HL-60 (cell line): ENCODE measurements at regions not wholly inside any gene's neighbourhood (a gene's known extent, or its start where the extent isn't known, plus 50 kb on each side); places are given as distances from the start of the nearest gene placed in this dataset.

Experiments used
- DNase-seq, 2 experiments: peaks; one replicate each; pipeline ENCODE4 v3.0.0-alpha.2; 2010 to 2020; ENCODE audit warnings: low read depth in 1 of 2, low spot score in 1 of 2
- H3K27ac ChIP-seq: fragments of 250-450 bp; sonication (Bioruptor Pico); replicated peaks from 2 replicates; pipeline ENCODE4 v1.5.1; 2020; ENCODE audit warnings: mild to moderate bottlenecking, moderate library complexity
- H3K27me3 ChIP-seq: fragments of 250-450 bp; sonication (Bioruptor Pico); 2 replicates; pipeline ENCODE4 v1.5.1; 2021; ENCODE audit warnings: mild to moderate bottlenecking, moderate library complexity; ENCODE audit not compliant: insufficient read depth, poor library complexity, severe bottlenecking
- H3K4me3 ChIP-seq: replicated peaks from 2 replicates; pipeline ENCODE4 v1.5.1; 2011; ENCODE audit warnings: mild to moderate bottlenecking, control low read depth, low read length; ENCODE audit not compliant: insufficient read depth
- CTCF ChIP-seq: IDR thresholded peaks from one replicate; pipeline ENCODE4 v1.5.1; 2011; ENCODE audit warnings: low read length, control low read depth, inconsistent platforms; ENCODE audit not compliant: insufficient read depth
- GABPA ChIP-seq: IDR thresholded peaks from 2 replicates; pipeline ENCODE4 v1.6.1; 2012; ENCODE audit warnings: low read depth
- POLR2AphosphoS5 ChIP-seq: IDR thresholded peaks from 2 replicates; pipeline ENCODE4 v1.6.1; 2012; ENCODE audit warnings: low read depth
- SPI1 ChIP-seq: IDR thresholded peaks from 2 replicates; pipeline ENCODE4 v1.6.1; 2012; ENCODE audit warnings: low read depth, mild to moderate bottlenecking, borderline replicate concordance
- TF ChIP-seq, protein P1 (sequence below): IDR thresholded peaks from 2 replicates; pipeline ENCODE4 v1.6.1; 2012; ENCODE audit warnings: low read depth; ENCODE audit not compliant: insufficient replicate concordance

- Histone ChIP-seq H3K4me3 (no peak overlapping the region), H3K27me3 (no peaks in the 10 kb centered on the region), H3K27ac (no peak overlapping the region)
- TF ChIP-seq SPI1, result no peak
- no peak for TF ChIP-seq POLR2AphosphoS5
- TF ChIP-seq CTCF, result no peak
- no peak for TF ChIP-seq GABPA
- no peak for DNase-seq
These were observed 1076.1 kb upstream of the NCAM2 start for GRCh38 chr21:19922122-19922521.

- H3K27me3 ChIP-seq, result no peaks in the 10 kb centered on the region
- no peak overlapping the region for H3K4me3 ChIP-seq
- TF ChIP-seq, protein P1, sequence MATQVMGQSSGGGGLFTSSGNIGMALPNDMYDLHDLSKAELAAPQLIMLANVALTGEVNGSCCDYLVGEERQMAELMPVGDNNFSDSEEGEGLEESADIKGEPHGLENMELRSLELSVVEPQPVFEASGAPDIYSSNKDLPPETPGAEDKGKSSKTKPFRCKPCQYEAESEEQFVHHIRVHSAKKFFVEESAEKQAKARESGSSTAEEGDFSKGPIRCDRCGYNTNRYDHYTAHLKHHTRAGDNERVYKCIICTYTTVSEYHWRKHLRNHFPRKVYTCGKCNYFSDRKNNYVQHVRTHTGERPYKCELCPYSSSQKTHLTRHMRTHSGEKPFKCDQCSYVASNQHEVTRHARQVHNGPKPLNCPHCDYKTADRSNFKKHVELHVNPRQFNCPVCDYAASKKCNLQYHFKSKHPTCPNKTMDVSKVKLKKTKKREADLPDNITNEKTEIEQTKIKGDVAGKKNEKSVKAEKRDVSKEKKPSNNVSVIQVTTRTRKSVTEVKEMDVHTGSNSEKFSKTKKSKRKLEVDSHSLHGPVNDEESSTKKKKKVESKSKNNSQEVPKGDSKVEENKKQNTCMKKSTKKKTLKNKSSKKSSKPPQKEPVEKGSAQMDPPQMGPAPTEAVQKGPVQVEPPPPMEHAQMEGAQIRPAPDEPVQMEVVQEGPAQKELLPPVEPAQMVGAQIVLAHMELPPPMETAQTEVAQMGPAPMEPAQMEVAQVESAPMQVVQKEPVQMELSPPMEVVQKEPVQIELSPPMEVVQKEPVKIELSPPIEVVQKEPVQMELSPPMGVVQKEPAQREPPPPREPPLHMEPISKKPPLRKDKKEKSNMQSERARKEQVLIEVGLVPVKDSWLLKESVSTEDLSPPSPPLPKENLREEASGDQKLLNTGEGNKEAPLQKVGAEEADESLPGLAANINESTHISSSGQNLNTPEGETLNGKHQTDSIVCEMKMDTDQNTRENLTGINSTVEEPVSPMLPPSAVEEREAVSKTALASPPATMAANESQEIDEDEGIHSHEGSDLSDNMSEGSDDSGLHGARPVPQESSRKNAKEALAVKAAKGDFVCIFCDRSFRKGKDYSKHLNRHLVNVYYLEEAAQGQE, result no peak
- no peak for TF ChIP-seq POLR2AphosphoS5
- H3K27ac ChIP-seq, result no peak overlapping the region
- DNase-seq, result no peak
These were observed 1062.7 kb upstream of the NCAM2 start for GRCh38 chr21:19935467-19935866.

GRCh38 chr21:19937619-19938018 is 1060.6 kb upstream of the NCAM2 start:
- no peak for DNase-seq
- Histone ChIP-seq H3K27me3 (no peaks in the 10 kb centered on the region), H3K4me3 (no peak overlapping the region), H3K27ac (no peak overlapping the region)
- no peak for TF ChIP-seq GABPA
- no peak for TF ChIP-seq CTCF
- TF ChIP-seq, protein P1, result no peak
- TF ChIP-seq POLR2AphosphoS5, result no peak
- no peak for TF ChIP-seq SPI1

DNA sequence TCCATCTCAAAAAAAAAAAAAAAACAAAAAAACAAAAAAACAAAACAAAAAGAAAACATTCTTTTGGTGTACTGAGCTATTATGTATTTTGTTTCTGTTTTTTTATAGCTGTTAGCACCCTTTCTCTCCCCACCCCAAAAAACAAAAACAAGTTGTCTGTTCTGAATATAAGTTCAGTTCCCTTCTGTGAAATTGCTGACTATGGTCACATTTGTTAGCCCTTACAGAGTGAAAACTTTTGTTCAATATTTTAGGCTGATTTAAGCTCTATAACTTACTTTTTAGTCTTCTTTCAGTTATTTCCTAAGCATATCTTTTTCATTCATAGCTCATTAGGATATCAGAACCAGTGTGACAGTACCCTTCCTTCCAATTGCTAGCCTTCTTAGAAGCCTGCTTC is 1056.6 kb upstream of the NCAM2 start:
- TF ChIP-seq POLR2AphosphoS5 (no peak), GABPA (no peak), CTCF (no peak)
- TF ChIP-seq, protein P1, result no peak
- Histone ChIP-seq H3K27me3 (no peaks in the 10 kb centered on the region), H3K27ac (no peak overlapping the region), H3K4me3 (no peak overlapping the region)
- no peak for DNase-seq
